HFFc6 (cell line): ENCODE measurements at regions not wholly inside any gene's neighbourhood (a gene's known extent, or its start where the extent isn't known, plus 50 kb on each side); places are given as distances from the start of the nearest gene placed in this dataset.

Experiments
- DNase-seq: peaks from one replicate; pipeline ENCODE4 v3.0.0-alpha.2; 2018
- H3K27ac Mint-ChIP-seq: 2 replicates; pipeline ENCODE4 v1.8.0; 2020; ENCODE audit warnings: mild to moderate bottlenecking, mixed read lengths
- H3K27me3 Mint-ChIP-seq: 2 replicates; pipeline ENCODE4 v1.8.0; 2021; ENCODE audit warnings: mild to moderate bottlenecking, moderate library complexity, mixed read lengths; ENCODE audit not compliant: insufficient read depth
- H3K36me3 Mint-ChIP-seq: 2 replicates; pipeline ENCODE4 v1.8.0; 2021; ENCODE audit warnings: low read depth, mixed read lengths
- H3K4me1 Mint-ChIP-seq: 2 replicates; pipeline ENCODE4 v1.8.0; 2020; ENCODE audit warnings: low read depth, mixed read lengths
- H3K4me3 Mint-ChIP-seq: 2 replicates; pipeline ENCODE4 v1.8.0; 2020; ENCODE audit warnings: mild to moderate bottlenecking, moderate library complexity, mixed read lengths
- H3K9me3 Mint-ChIP-seq: 2 replicates; pipeline ENCODE4 v1.8.0; 2020; ENCODE audit warnings: mild to moderate bottlenecking, mixed read lengths
- TF ChIP-seq, protein P1 (sequence below): fragments of 200-600 bp; sonication (generic); IDR thresholded peaks from 2 replicates; pipeline ENCODE4 v1.5.0; 2021; ENCODE audit warnings: antibody characterized with exemption, mild to moderate bottlenecking

DNA sequence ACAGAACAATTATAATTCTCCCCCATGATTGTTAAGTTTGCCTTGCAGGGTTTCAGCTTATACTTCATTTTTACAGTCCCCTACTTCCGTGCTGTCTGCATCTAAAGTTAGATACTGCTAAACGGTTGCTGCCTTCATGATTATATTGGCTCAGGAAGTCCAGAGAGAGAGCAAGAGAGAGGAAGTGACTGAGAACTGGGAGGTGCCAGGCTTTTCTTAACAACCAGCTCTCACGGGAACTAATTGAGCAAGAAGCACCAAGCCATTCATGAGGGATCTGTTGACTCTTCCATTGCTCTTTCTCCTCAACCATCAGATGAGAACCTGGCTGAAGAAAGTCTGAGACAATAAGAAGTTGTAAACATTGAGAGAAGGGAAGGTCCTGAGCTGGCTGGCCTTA, 125.5 kb upstream of the SIX2 start:
- Mint-ChIP-seq H3K27me3 (peaks cover 25% of the 10 kb centered on the region), H3K27ac (no peak overlapping the region), H3K36me3 (no peaks in the 10 kb centered on the region), H3K4me1 (no peaks in the 10 kb centered on the region), H3K4me3 (no peak overlapping the region), H3K9me3 (no peaks in the 10 kb centered on the region)
- no peak for DNase-seq
- TF ChIP-seq, protein P1, sequence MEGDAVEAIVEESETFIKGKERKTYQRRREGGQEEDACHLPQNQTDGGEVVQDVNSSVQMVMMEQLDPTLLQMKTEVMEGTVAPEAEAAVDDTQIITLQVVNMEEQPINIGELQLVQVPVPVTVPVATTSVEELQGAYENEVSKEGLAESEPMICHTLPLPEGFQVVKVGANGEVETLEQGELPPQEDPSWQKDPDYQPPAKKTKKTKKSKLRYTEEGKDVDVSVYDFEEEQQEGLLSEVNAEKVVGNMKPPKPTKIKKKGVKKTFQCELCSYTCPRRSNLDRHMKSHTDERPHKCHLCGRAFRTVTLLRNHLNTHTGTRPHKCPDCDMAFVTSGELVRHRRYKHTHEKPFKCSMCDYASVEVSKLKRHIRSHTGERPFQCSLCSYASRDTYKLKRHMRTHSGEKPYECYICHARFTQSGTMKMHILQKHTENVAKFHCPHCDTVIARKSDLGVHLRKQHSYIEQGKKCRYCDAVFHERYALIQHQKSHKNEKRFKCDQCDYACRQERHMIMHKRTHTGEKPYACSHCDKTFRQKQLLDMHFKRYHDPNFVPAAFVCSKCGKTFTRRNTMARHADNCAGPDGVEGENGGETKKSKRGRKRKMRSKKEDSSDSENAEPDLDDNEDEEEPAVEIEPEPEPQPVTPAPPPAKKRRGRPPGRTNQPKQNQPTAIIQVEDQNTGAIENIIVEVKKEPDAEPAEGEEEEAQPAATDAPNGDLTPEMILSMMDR: no peak

DNA sequence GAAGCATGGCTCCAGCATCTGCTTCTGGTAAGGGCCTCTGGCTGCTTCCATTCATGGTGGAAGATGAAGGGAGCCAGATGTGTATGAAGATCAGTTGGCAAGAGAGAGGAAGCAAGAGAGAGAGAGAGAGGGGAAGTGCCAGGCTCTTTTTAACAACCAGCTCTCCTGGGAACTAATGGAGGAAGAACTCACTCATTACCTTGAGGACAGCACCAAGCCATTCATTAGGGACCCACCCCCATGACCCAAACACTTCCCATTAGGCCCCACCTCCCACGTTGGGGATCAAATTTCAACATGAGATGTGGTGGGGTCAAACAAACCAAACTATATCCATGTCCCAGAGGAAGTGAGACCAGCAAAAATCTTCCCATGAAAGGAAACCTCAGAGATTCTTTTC, 124.8 kb upstream of the SIX2 start:
- no peak overlapping the region for H3K27ac Mint-ChIP-seq
- no peaks in the 10 kb centered on the region for H3K9me3 Mint-ChIP-seq
- DNase-seq: no peak
- peaks cover 24% of the 10 kb centered on the region for H3K27me3 Mint-ChIP-seq
- H3K36me3 Mint-ChIP-seq: no peaks in the 10 kb centered on the region
- TF ChIP-seq, protein P1: no peak
- H3K4me1 Mint-ChIP-seq: no peaks in the 10 kb centered on the region
- no peak overlapping the region for H3K4me3 Mint-ChIP-seq

DNA sequence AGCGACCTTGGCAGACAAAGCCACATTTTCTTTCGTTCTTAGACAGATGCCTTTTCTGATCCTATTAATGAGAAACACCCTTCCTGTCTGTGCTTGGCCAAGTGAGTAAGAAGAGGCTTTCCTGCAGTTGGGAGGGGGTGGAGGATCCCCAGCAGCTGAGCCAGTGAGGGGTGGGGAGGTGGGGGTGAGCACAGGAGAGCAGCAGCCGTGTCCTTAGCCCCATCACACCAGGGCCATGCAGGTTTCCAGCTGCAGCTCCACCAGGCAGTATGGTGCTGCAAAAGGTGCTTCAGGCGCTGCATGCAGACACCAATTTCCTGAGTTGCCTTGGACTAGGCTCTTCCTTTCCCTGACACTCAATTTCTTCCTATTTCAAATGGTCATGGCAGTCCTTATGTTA, 123.3 kb upstream of the SIX2 start:
- no peak overlapping the region for H3K27ac Mint-ChIP-seq
- peaks cover 14% of the 10 kb centered on the region for H3K27me3 Mint-ChIP-seq
- no peak overlapping the region for H3K4me3 Mint-ChIP-seq
- no peaks in the 10 kb centered on the region for H3K36me3 Mint-ChIP-seq
- no peak for DNase-seq
- no peaks in the 10 kb centered on the region for H3K4me1 Mint-ChIP-seq
- TF ChIP-seq, protein P1: no peak
- no peaks in the 10 kb centered on the region for H3K9me3 Mint-ChIP-seq

DNA sequence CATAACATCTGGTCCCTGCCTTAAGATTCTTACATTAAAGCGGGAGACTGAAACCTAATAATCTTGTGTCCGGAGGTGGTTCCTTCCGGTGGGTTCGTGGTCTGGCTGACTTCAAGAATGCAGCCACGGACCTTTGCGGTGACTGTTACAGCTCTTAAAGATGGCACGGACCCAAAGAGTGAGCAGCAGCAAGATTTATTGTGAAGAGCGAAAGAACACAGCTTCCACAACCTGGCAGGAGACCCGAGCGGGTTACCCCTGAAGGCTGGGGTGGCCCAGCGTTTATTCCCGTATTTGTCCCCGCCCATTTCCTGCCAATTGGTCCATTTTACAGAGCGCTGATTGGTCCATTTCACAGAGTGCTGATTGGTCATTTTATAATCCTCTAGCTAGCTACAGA, 122.3 kb upstream of the SIX2 start:
- DNase-seq: no peak
- H3K4me3 Mint-ChIP-seq: no peak overlapping the region
- TF ChIP-seq, protein P1: no peak
- no peaks in the 10 kb centered on the region for H3K36me3 Mint-ChIP-seq
- H3K27me3 Mint-ChIP-seq: peaks cover 14% of the 10 kb centered on the region
- H3K9me3 Mint-ChIP-seq: no peaks in the 10 kb centered on the region
- no peak overlapping the region for H3K27ac Mint-ChIP-seq
- H3K4me1 Mint-ChIP-seq: no peaks in the 10 kb centered on the region

DNA sequence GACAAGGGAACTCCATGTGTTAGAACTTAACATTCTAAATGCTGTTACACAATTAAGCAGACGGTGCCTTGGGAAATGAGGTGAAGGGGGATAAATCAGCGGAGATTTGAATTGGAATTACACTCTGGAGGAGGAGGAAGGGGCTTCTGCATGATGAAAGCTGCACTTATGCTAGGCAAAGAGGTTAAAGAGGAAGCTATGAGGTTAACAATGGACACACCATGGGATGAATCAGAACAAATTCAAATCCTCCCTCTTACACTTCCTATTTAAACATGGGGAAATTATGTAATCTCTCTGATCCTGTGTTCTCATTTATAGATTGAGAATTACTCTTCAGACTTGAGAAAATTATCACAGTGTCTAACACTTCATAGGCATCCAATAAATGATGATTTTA, 121.5 kb upstream of the SIX2 start:
- no peak for DNase-seq
- TF ChIP-seq, protein P1: no peak
- H3K9me3 Mint-ChIP-seq: no peaks in the 10 kb centered on the region
- H3K27me3 Mint-ChIP-seq: peaks cover 11% of the 10 kb centered on the region; the same call in 1 of the 2 replicates
- H3K27ac Mint-ChIP-seq: no peak overlapping the region
- H3K4me3 Mint-ChIP-seq: no peak overlapping the region
- H3K36me3 Mint-ChIP-seq: no peaks in the 10 kb centered on the region
- H3K4me1 Mint-ChIP-seq: no peaks in the 10 kb centered on the region

DNA sequence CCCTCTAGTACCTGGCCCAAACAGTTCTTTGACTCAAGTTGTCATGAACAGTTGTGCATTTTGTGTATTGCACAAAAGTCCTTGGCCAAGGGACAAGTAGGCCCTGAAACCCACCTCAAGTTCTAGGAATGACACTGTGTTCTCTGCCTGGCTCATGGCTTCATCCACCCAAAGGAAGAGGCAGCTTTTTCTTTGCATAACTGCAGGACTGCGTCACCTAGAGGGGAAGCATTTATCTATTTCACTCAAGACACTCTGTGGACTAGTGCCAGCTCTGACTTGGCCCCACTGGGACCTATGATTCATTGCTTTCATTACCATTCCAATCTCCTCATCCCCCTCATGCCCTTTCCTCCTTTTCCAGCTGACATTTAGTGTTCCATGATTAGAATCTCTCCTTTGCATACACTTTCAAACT, 119.3 kb upstream of the SIX2 start:
- H3K4me1 Mint-ChIP-seq: no peaks in the 10 kb centered on the region
- peak; percentile 79 for DNase-seq
- H3K36me3 Mint-ChIP-seq: no peaks in the 10 kb centered on the region
- TF ChIP-seq, protein P1: peak; percentile 47
- no peak overlapping the region for H3K27ac Mint-ChIP-seq
- no peak overlapping the region for H3K4me3 Mint-ChIP-seq
- H3K27me3 Mint-ChIP-seq: peaks cover 9% of the 10 kb centered on the region
- H3K9me3 Mint-ChIP-seq: no peaks in the 10 kb centered on the region
